Fibroblast of the aortic adventitia (primary cell): ENCODE measurements at regions not wholly inside any gene's neighbourhood (a gene's known extent, or its start where the extent isn't known, plus 50 kb on each side); places are given as distances from the start of the nearest gene placed in this dataset.

Experiments
- DNase-seq: peaks from one replicate; pipeline ENCODE4 v3.0.0-alpha.2; 2010; ENCODE audit warnings: low read depth
- H3K4me3 ChIP-seq: 2 replicates; pipeline ENCODE4 v1.5.1; 2011; ENCODE audit warnings: low read depth, mild to moderate bottlenecking, control low read depth, low read length, moderate library complexity
- CTCF ChIP-seq: IDR thresholded peaks from 2 replicates; pipeline ENCODE4 v1.5.1; 2011; ENCODE audit warnings: mild to moderate bottlenecking, low read length, control low read depth, inconsistent platforms; ENCODE audit not compliant: insufficient read depth

GRCh38 chr2:9771481-9772017, 71.7 kb upstream of the TAF1B start:
- H3K4me3 ChIP-seq, result no peak overlapping the region
- no peak for TF ChIP-seq CTCF
- peak; percentile 76 for DNase-seq

GRCh38 chr2:9772035-9772998, 71.0 kb upstream of the TAF1B start:
- no peak for DNase-seq
- no peak for TF ChIP-seq CTCF
- H3K4me3 ChIP-seq, result no peak overlapping the region

GRCh38 chr2:9772999-9773902, 70.0 kb upstream of the TAF1B start:
- no peak for DNase-seq
- no peak overlapping the region for H3K4me3 ChIP-seq
- TF ChIP-seq CTCF, result no peak

GRCh38 chr2:9773903-9774239, 69.4 kb upstream of the TAF1B start:
- H3K4me3 ChIP-seq, result no peak overlapping the region
- DNase-seq, result no peak
- no peak for TF ChIP-seq CTCF

- no peak for TF ChIP-seq CTCF
- DNase-seq, result no peak
- H3K4me3 ChIP-seq, result no peak overlapping the region
Measured at GRCh38 chr2:9774266-9774665, 69.0 kb upstream of the TAF1B start.

- DNase-seq, result no peak
- H3K4me3 ChIP-seq, result no peak overlapping the region
- no peak for TF ChIP-seq CTCF
Measured at GRCh38 chr2:9775351-9775750, 67.9 kb upstream of the TAF1B start.
